HG02943 (cell line): ENCODE measurements at regions not wholly inside any gene's neighbourhood (a gene's known extent, or its start where the extent isn't known, plus 50 kb on each side); places are given as distances from the start of the nearest gene placed in this dataset.
"Not testable (repeated sequence)": the region's sequence is repeated elsewhere in the genome, so short reads cannot be mapped to it uniquely, and the experiment has no call there.

ENCODE experiments used
- ATAC-seq: cut with Tn5 transposase; IDR thresholded peaks from one replicate; pipeline ENCODE4 v1.9.1; 2021; ENCODE audit warnings: mild to moderate bottlenecking, low read depth, moderate library complexity; ENCODE audit not compliant: unreplicated experiment

DNA sequence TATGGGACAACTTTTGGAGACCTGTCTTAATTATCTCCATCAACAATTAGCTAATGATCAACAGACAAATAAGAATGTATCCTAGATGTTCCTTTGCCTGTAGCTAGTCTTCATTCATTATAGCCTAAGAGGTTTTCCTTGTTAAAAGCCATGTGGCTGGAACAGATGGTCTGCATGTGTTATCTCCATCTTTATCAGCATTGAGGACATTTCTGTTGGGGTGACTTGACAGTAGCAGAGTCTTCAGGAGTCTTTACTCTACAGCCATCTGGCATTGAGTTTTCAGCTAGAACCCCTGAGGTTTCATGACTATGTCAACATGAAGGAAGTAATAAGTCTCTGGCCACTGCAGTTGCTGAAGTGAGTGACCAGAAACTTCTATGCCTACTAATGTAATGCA, 106.6 kb upstream of the TLE4 start:
- ATAC-seq, result no peak

- no peak for ATAC-seq
Observed at GRCh38 chr9:79469164-79469563, 102.6 kb upstream of the TLE4 start.

GRCh38 chr9:79470954-79471353, 100.8 kb upstream of the TLE4 start:
- ATAC-seq, result no peak

DNA sequence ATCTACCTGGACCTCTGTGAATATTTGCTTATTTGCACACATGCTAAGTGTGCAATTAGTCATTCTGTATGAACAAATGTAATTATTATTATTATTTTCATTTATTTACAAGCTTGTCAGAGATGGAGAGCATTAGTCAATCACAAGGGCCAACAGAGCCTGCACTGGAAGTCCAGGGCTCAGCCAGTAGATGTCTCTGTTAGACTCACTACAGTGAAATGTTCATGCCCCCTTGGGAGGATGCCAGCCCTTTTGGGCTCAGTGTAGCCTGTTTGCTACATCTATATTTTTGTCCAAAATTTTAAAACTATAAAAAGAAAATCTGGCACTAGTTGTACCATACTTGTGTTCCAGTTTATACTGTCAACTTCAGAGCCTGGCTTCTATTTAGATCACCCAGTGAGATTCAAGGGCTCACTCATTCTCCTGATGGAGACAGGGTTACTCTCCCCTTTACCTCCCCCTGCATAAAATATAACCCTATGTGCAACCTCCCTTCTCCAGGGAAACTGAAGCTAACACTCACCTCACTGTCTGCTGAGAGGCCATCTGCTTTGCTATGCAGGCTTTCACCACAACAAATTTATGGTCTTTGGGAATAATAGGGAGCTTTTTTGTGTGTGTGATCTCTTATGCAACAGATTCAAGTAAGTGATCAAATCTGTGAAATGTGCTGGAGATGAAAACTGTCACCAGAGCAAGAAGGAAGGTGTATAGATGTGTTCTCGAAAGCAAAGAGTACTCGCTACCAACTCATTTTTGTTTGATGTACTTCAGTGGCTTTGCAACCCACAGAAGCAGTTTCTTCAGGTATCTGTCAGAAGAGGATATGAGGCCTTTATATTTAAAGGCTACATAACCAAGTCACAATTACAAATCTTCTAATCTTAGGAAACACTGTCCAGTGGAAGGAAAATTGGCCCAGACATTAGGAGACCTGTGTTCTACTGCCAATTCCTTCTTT, 99.9 kb upstream of the TLE4 start:
- no peak for ATAC-seq

- no peak for ATAC-seq
Observed at GRCh38 chr9:79473704-79474103, 98.1 kb upstream of the TLE4 start.

DNA sequence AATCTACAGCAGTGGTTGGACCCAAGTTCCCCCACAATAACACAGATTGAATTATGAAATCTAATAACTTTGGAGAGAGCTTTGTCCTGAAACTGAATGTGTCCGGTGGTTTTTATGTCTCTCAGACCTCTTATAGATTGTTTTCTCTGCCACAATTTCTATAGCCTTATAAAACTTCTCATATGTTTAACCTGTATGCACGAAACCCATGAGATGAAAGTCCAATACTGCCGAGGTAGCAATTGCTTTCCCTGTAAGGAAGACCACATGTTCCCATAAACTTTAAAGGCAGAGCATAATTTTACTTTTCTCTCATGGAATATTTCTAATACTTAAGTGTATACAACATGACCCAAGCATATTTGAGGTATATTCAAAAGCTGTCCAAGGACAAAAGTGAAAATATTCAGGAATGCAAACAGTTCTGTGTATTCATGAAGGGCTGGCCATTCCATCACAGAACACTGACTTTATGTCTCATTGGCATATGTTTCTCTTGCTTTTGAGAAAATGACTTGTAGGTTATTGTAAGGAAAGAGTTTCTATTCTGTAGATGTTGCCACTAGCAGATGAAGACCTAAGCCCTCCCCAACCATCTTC, 94.4 kb upstream of the TLE4 start:
- ATAC-seq, result no peak

DNA sequence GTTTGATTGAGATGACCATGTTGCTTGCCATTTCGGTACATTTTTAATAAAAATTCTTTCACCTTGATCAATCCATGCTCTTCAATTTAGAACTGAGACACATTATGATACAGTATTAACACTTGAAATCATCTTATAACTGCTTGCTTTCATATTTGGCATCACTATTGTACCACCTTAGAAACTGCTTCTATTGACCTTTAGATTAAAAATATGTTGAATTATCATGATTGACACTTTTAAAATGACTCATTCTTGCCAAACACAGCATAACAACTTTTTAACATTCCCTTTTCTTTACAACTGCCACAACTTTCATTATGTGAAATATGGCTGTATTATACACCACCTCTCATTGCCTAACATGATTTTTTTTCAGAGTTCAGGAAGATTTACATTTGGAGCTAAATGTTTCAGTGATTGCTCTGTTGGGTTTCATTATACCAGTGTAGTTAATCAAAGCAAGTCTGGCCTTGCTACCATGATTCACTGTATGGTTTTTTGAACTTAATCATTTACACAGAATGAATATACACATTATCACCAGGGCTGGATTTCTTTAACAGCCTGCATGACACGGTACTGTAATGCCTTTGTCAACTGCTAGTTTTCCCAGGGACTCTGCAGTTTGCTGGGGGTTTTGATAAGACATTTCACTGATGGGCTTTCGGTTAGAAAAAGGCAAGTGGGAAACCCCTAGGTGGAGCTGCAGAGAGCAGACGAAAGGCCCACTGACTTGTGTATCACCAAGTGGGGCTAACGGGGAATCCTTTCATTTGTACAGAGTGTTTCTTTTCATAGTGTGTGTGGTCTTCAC, 93.6 kb upstream of the TLE4 start:
- no peak for ATAC-seq

GRCh38 chr9:79480639-79481038, 91.1 kb upstream of the TLE4 start:
- ATAC-seq, result no peak

GRCh38 chr9:79481846-79482477, 89.8 kb upstream of the TLE4 start:
- no peak for ATAC-seq

DNA sequence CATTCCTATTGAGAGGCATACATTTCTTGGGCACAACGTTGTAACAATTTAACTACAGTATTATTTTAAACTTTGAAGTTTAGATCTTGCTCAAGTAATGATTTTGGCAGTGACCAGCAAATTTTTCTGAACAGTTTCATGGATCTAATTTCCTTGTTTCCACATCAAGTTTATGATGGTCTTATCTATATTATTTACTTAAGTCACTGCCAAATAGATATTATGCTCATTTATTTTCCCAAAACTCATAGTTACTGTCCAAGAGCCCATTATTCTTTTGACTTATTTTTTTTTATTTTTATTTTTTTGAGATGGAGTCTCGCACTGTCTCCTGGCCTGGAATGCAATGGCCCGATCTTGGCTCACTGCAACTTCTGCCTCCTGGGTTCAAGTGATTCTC, 86.5 kb upstream of the TLE4 start:
- ATAC-seq, result no peak

GRCh38 chr9:79489261-79490000, 82.3 kb upstream of the TLE4 start:
- no peak for ATAC-seq

GRCh38 chr9:79490657-79491248, 81.0 kb upstream of the TLE4 start:
- no peak for ATAC-seq

DNA sequence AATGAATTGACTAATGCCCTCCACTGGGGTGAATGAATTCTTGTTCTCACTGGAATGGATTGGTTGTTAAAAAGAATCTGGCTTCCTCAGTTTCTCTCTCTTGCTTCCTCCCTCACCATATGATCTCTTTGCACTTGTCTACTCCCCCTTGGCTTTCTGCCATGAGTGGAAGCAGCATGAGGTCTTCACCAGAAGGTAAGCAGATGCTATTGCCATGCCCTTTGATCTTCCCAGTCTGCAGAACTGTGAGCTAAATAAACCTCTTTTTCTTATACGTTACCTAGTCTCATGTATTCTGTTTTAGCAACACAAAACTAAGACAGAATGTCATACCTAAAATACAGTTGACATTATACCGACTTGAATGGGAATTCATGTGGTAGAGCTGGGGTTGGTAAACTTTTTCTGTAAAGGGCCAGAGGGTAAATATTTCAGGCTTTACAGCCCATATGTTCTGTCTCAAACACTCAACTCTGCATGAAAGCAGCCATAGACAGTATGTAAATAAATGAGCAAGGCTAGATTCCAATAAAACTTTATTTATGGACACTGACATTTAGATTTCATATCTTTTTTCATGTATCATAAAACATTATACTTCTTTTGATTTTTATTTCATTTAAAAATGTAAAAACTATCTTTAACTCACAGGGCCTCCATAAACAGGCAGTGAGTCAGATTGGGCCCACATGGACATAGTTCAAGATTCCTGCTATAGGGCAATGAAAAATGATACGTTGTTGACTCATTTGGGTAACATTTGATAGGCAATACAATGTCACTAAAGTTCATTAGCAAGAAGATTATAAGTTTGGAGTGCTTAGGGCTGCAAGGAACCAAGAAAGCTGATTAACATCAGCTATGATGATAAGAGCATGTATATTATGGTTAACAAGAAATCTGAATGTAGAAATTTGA, 79.4 kb upstream of the TLE4 start:
- ATAC-seq, result no peak

- not testable (repeated sequence) for ATAC-seq
Observed at GRCh38 chr9:79500196-79500864, 71.4 kb upstream of the TLE4 start.

DNA sequence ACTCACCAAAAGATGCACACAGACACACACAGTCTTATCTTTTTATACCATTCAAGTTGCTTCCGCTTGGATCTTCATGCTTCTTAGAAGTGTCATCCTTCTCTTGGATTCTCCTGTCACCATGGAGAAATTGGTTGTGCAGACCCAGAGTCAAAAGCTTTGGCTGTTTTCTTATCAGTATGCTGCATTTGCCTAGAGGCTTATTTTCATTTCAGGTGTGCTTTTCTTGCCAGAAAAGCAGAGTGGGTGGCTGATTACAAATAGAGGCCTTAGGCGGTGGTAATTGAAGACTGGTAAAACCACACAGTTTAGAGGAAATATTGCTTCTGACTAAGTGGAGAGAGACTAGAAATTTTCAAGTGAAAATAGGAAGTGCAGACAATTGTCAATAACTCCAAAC, 70.2 kb upstream of the TLE4 start:
- ATAC-seq, result no peak

DNA sequence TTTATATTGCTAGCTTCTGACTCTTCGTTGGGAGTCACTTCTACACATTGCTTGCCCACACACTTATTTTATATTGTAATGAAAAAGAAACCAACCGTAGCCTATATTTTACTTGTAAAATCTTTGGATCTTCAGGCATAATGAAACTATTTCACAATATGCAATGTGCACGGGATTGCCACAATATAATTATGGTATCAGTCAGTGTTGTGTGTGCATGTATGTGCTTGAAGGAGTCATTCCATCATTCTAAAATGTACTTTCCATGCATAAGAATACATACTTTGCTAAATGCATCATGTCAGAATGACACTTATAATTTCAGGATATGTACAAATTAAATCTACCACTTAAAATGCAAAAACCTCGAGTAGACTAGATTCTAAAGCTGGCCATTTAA, 64.0 kb upstream of the TLE4 start:
- ATAC-seq, result no peak

DNA sequence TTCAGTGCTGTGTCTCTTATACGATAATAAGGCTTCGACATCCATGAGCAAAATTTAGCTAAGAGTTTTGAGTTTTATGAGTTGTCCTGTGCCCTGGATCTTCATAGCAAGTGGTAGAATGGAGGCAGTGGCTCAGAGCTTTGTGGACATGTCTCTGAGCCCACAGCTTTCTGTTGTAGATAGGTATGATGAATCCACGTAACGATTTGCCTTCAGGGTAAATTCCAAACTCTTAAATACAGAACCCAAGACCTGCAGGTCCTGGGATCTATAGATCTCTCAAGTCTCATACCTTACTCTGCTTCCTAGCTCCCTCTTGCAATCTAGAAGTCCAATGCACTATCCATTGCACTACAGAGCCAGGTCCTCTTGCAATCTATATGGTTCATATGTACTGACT, 59.5 kb upstream of the TLE4 start:
- no peak for ATAC-seq
